HG03064 (cell line): ENCODE measurements at regions not wholly inside any gene's neighbourhood (a gene's known extent, or its start where the extent isn't known, plus 50 kb on each side); places are given as distances from the start of the nearest gene placed in this dataset.

Experiments used
- ATAC-seq: cut with Tn5 transposase; IDR thresholded peaks from one replicate; pipeline ENCODE4 v1.9.1; 2021; ENCODE audit warnings: low read depth; ENCODE audit not compliant: unreplicated experiment

DNA sequence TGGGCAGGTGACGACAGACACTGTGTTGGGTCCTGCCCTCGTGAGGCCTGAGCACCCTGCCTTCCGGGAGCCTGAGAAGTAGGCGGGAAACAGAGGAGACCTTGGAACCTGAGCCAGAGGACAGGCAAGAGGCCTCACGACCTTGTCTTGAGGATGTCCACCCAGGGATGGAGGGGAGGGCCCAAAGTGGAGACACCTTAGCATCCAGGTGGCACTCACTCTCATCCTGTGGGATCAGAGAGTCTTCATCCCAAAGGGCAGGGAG lies 347.2 kb downstream of the NPHP4 start:
- no peak for ATAC-seq

DNA sequence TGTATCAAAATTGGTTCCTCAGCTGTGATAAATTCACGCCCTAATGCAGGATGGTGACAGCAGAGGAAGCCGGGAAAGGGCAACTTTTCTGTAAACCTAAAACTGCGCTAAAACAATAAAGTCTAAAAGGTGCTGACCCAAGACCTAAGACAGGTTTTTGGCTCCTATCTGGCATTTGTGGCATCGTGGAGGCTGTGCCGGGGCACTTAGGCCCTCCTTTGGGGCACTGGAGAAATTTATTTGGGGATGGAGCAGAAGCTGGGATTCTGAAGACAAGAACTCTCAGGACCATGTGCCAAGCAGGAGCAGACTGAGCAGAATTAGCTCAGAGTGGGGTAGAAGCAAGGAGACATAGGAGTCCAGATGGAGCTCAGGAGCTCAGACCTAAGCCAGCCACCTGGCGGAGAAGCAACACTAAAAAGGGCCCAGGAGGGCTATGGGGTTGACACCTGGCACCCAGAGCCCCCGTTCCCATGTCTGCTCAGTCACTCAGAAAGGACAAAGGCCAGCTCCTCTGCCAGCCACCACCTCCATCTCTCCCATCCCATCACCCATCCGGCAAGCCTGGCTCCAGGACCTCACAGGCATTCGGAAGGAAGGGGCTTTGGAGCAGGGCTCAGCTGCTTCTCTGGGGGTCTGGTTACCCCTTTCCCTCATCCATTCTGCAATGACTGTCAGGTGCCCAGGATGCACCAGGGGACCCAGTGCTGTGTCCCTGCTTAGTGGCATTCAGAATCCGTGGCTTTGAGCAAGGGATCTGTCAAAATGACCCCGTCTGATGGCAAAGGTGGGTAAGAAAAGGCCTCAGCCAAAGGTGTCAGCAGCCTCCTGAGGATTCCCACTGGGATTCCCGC lies 347.7 kb downstream of the NPHP4 start:
- ATAC-seq, result no peak

DNA sequence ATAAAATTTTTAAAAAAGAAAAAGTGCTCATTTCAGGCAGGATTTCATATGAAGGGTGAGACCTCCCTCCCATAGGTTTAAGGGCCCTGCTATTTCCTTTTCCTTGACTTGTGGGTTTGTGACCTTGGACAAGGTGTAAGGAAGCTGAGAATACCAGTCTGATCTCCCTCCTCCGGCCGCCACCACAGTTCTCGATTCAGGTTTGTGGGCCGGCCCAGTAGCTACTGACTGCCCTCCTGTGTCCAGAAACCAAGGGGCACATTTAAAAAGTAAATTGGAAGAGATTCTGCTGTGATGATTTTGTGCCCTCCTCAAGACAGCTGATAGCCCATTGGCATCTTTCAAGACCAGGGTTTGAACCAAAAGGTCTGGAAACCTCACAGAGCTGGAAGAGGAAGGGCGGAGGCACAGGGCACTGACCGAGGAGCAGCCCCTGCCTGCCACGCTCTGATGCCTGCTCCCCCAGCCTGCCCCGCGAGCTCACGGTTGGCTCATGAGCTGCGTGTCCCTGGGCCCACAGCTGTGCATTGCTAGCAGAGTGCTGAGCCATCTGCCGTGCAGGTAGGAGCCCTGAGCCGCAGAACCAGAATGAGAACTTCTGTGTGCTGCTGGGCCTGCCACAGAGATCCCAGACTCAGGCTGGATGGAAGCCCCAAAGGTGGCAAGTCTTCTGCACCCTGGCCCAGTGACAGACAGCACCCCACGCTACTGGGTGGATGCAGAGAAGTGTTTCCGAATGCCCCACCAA lies 348.7 kb downstream of the NPHP4 start:
- ATAC-seq, result no peak

DNA sequence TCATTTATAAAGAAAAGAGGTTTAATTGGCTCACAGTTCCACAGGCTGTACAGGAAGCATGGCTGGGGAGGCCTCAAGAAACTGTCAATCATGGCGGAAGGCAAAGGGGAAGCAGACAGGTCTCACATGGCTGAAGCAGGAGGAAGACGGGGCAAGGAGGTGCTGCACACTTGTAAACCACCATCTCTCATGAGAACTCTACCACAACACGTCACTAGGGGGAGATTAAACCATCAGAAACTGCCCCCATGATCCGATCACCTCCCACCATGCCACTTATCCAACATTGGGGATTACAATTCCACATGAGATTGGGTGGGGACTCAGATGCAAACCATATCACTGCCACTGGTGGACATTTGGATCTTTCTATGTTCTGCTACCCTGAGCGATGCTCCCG lies 351.4 kb downstream of the NPHP4 start:
- ATAC-seq, result no peak

DNA sequence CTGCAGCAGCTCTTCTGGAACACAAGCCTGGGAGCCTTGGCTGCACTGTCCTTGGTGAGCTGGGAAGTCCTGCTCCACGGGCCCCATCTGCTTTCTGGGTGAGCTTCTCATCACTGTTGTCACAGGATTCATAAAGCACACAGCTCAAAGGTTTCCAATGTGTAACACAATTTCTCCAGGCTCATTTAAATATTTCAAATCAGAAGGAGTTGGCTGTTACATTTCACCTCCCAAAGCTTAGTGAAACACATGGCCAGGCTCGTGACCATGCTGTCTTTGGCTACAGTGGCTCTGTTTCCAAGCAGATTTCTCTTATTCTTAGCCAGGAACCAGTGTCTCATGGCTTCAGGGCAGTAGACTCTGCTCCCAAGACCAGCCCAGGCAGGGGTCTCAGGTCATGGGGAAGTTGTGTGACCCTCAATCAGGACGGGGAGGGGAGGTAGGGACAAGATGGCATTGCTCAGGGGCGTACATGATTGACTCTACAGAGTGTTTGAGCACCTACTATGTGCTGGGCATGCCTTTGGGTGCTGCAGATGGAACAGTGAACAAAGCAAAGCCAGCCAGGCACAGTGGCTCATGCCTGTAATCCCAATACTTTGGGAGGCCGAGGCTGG lies 353.0 kb downstream of the NPHP4 start:
- ATAC-seq, result no peak

DNA sequence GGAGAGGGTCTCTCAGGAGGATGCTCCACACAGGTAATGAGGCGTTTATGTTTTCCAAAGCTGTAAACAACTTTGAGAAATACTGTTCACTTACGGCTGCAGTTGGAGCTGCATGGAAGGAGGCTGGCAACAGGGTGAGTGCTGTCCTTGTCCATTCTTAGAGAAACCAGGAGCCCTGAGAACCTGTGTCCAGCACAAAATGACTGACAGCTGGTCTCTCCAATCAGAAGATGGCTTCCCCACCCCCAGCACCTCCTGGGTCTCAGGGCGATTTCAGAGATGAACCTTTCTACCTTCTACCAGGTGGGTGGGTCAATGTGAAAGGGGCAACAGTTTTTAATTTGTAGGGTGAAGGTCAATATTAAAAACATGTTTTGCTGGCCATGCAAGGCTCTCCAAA lies 353.6 kb downstream of the NPHP4 start:
- ATAC-seq, result no peak

DNA sequence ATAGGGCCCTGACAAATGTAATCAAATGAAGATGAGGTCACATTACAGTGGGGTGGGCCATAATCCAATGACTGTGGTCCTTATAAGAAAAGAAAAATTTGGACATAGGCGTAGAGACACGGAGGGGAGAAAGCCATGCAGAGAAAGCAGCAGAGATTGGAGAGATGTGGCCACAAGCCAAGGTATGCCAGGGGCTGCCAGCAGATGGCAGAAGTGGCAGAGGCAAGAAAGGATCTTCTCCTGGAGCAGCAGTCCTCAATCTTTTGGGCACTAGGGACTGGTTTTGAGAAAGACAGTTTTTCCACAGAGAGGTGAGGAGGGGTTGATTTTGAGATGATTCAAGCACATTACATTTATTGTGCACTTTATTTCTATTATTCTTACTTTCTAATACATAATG lies 355.1 kb downstream of the NPHP4 start:
- ATAC-seq, result no peak

DNA sequence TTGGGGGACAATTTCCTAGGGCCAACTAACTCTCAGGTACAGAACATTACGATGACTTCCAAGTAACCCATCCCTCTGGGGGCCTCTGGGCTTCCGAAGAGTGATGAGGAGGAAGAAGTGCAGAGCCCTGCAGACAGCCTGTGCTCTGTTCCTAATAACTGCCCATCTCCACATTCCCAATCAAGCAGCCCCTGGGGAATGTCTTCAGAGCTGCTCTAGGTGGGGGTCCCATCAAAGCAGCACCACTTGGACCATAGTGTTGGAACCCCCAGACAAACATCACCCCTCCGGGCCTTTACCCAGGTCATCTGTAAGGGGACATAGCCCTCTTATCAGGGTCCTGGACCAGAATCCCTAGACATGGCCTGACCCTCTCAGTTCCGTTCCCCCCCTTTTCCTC lies 357.3 kb downstream of the NPHP4 start:
- no peak for ATAC-seq

DNA sequence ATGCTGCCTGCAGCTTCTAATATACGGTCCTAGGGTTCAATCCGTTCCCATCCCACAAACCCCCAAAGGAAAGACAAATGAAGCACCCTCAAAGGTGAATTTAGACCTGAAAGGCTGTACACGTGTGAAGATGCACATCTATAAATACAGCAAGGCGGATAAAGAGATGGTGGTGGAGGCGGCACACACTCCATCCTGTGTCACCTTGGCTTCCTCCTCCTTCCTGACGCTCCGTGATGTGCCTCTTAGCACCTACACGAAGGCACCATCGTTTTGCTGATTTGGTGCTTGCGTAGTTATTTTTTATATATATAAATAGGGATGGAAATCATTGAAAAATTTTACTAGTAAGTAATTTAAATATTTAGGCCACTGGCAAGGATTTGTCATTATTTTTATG lies 359.4 kb downstream of the NPHP4 start:
- ATAC-seq, result no peak

DNA sequence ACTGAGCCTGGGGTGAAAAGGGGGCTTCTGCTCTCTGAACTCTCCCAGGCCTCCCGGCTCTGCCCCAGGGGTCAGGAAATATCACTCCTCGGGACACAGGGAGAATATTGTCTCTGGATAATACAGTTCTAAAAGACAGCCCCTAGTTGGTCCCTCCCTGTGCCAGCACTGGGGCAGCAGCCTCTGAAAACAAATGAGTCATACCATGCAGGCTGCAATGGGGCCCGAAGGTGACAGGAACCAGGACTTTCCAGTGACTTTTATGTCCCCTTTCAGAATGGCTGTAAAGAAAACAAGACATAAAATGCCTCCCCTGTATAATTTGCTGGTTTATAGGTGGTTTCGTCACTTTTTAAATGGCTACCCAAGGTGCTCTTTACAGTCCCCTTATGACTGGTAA lies 360.0 kb downstream of the NPHP4 start:
- ATAC-seq, result no peak

DNA sequence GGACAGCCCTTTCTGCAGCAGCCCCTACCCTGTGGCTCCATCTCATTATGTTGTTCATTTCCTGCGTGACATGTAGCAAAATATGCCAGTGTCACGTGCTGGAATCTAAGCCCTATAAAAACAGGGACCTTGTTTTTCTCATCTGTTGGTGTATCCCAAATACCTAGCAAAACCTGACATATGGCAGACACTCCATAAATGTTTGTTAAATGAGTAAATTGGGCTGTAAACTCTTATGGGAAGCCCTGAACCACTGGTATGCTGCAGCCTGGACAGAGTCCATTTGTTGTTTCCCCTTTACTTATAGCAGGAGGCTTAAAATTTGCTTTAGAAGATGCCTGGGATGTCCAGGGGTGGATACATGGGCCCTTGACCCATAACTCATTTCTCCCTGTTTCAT lies 363.8 kb downstream of the NPHP4 start:
- no peak for ATAC-seq

DNA sequence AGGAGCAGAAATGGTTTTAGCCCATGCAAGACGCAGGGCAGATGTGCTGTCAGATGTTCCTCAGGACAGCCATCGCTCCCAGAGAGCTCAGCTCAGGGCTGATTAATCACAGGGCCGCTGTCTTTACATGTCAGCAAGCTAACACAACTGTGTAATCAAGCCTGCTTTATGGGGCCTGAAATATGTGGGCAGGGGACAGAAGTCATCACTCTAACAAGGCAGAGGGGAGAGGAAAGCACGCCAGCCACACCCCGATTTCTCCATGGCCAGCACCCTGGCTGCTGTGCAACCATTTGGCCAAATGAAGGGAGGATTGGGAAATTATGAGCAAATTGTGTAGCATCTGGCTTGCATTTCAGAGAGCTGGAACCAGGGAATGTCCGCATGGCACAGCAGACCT lies 368.8 kb downstream of the NPHP4 start:
- no peak for ATAC-seq

DNA sequence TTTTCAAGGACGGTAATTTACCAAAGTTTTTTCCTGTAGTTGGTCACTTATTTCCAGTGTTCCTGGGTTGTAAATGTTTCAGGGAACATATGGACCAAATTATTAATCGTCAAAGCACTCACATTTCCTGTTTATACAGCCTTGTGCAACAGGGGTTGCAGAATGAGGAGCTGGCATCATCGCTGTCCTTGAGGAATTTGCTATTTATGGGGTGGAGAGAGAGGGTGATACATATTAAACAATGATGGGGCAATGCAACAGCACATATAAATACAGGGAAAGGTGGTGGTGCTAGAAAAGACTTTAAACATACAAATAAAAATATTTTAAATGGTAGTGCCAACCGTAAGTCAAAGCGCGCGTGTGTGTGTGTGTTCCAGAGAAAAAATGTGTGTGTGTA lies 369.8 kb downstream of the NPHP4 start:
- no peak for ATAC-seq

DNA sequence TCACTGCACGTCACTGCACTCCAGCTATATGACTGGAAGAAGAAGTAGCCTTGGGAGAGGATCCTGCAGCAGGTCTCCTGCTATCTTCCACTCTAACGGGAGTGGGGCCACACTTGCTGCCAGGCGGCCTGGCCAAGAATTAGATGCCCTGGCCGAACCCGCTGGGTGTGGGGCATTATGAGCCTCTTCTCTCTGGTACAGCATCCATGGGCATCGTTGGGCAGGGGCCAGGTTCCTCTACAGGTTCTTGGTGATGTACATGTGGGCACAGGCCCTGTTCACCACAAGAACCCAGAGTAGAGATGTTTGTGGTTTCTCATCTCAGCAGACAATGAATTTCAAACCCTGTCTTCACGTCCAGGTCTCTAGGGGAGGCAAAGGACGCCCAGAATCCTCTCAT lies 370.5 kb downstream of the NPHP4 start:
- ATAC-seq, result no peak

DNA sequence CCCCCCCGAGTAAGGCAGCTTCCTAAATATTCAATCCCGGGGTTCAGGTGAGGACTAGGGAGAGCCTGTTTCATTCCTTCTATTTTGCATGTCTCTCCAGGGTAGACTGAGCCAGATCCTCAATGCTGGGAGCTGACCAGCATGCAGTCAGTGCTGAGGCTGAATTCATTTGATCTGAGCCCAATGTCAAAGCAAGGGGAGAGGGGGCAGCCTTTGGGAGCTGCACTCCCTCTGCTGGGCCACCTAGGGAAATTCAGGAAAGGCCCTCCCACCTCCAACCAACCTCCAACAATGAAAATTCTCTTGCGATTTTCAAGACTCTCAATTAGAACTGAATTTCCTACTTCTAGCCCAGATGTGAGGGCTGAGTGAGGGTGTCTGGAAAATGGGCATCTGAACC lies 371.2 kb downstream of the NPHP4 start:
- no peak for ATAC-seq

DNA sequence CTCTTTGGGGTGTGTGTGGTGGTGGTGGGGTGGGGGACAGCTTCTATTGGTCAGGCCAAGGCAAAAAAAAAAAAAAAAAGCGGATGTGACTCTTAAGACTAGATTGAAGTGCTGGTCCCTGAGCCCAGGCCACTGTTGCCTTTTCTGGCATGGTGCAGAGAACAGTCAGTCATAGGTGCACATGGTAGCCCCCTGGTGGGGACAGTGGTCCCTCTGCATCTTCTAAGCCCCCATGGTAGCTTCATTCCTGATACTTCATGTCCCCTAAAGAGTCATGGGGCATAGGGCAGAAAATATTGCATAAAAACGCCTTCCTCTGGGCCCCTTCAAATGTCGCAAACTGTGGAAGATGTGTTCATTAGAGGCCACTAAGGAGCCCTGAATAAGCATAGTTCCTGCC lies 371.8 kb downstream of the NPHP4 start:
- ATAC-seq, result no peak

DNA sequence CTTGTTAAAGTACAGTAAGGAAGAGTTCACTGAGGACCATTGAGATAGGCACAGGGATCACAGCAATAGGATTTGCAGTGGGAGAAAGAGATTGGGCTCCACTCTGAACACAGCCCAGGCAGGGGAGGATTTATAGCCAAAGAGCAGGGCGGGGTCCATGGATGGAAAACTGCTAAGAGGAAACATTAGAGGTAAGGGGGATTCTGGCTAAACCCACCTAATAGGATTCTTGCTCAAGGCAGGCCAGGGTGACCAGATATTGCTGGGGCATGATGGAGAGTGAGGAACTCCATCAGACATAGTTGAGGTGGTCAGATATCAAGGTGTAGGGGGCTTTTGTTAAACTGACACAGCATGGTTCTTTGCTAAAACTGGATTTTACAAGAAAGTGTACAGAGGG lies 372.8 kb downstream of the NPHP4 start:
- ATAC-seq, result no peak

DNA sequence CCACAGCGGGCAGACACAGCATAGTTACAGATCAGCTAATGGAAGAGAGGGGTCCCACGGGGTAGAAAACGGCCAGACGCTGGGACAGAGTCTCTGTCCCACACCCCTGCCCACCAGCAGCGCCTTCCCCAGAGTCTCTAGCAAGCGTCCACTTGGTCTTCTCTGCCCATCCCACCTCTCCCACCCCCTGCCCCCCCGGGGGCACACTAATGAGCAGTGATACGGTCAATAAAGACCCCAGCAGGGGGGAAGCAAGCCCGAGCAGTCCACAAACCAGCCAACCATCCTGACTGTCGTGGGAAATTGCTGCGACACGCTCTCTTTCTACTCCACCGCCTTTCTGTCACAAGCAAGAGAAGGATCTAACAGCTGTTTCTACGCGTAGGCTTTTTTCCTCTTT lies 374.7 kb downstream of the NPHP4 start:
- no peak for ATAC-seq

DNA sequence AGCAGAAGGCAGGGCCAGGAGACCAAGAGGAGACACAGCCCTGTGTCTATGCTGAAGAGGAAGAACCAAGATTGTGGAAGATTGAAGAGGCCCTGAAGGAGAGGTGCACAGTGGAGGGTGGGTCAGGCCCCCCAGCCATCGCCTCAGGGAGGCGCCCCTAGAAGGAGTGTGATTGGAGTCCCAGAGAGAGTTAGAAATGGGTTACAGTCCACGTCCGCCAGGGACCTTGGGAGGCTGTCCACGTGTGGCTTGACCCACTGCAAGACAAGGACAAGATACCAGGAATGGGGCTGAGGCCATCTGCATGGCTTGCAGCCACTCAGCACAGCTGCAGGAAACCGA lies 375.1 kb downstream of the NPHP4 start:
- ATAC-seq, result no peak

DNA sequence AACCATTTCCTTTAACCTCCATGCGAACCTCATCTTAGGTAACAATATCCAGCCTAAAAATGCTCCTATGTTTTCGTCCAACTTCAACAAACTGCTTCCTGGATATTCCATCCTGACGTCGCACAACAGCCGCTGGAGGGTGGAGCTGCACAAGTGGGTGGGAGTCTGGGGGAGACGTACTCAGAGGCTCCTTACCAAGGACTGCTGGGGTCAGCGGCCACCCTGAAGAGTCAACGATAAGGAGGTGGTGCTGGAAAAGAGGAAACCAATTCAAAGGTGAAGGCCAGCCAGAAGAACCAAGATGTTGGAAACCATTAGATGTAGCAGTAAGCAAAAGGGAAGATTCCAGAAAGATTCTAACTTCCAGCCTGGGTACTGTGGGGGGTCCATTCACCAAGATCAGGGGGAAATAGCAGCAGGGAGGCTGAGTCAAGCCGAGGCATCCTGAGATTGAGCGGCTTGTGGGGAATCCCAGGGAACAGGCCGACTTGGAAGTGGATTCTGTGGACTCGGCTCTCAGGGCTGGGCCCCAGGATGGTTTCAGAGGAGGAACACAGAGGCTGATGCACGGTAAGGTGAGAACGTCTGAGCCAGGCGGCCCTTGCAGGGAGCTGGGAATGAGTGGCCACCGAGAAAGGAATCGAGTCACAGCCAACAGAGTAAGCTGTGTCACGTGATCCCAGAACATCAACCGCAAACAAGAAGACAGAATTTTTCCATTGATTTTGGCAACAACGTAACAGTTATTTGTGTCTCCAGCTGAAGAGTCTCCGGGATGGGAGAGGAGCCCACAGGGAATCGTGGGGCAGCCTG lies 375.7 kb downstream of the NPHP4 start:
- no peak for ATAC-seq

DNA sequence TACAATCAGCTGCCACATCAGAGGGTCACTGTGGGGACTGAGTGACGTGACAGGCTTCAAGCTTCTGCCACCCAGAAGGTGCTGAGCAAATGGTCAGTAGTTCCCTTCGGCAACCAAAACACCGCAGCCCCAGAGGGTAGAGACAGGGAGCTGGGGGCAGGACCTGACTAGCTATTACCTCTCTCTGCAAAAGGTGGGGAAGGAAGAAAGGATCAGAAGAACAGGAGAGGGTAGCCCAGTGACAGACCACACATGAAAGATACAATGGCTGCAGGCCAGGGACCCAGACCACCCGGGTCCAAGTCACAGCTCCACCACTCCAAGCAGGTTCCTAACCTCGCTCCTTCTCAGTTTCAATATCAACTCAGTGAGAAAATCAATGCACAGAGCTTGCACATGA lies 377.1 kb downstream of the NPHP4 start:
- no peak for ATAC-seq
